Urothelium cell line (cell line): ENCODE measurements at regions not wholly inside any gene's neighbourhood (a gene's known extent, or its start where the extent isn't known, plus 50 kb on each side); places are given as distances from the start of the nearest gene placed in this dataset.
"Not testable (repeated sequence)": the region's sequence is repeated elsewhere in the genome, so short reads cannot be mapped to it uniquely, and the experiment has no call there.

Experiments used
- DNase-seq: peaks from one replicate; pipeline ENCODE4 v3.0.0; 2011; ENCODE audit warnings: low spot score, mixed read lengths
- FAIRE-seq: peaks from 2 replicates; lab custom pipeline; 2011; peaks lifted over from hg19 to GRCh38; lab: Jason Lieb, UNC

DNA sequence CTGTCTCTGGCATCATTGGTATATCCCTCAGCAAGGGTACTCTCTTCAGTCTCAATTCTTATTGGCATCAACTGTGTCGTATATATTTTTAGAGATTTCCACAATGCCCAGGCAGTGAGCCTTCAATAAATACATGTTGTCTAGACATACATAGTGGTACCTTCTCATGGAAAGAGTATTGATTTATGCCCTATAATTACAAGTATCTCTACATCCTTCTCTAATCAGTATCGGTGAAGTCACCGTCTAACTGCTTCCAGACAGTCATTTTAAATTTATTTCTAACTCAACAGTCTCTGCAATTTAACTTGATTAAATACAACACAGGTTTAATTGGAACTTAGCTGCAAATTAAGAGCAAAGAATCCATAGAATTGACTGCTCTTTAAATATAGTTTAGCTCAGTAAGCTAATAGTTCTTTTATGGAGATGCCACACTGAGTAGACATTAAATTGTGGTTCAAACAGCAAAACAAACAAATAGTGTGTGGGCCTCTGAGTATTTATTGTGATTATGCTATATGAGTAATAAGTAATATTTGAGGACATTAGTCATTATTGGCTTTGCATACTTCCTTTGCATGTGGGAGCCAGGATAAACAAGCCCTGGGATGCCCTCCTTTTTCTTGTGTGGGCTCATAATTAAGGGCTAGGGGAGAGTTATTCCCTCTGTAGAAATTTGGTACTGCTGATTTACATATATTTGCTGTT, 126.9 kb upstream of the DUSP10 start:
- no peak for DNase-seq
- FAIRE-seq: no peak

DNA sequence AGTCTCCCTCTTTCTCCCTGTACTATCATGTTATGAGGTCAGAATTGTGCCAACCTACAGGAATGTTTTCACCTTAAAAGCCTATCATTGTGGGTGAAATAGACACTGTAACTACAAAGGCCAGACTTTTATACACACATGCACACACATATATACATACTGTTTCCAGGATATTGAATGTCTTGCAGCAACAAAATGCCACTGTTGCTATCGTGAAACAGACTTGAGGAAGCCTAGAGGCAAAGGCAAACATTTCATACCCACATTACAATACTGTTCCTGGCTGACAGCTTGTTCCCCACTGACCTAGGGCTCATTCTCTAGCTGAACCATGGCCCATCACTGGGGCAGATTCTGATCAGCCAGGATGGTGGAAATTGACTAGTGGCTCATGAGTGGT, 125.1 kb upstream of the DUSP10 start:
- DNase-seq (no peak), FAIRE-seq (no peak)

DNA sequence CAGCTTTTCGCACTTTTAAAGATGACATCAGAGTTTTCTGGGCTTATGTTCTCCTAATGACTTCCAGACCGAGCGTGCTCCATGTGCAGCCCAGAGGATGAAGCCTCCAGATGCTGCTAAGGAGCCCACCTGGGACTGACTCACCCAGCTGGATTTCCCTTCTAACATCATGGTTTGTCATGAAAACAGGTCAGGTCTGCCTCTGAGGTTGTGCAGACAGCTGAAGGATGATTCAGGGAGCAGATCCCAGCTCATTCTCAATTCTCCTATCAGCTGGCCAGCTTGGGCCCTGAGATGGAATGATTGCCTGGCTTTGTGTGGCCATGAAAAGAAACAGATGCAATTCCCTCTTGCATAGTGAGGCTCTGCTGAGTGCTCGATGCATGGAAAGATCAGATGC, 123.9 kb upstream of the DUSP10 start:
- no peak for FAIRE-seq
- no peak for DNase-seq

DNA sequence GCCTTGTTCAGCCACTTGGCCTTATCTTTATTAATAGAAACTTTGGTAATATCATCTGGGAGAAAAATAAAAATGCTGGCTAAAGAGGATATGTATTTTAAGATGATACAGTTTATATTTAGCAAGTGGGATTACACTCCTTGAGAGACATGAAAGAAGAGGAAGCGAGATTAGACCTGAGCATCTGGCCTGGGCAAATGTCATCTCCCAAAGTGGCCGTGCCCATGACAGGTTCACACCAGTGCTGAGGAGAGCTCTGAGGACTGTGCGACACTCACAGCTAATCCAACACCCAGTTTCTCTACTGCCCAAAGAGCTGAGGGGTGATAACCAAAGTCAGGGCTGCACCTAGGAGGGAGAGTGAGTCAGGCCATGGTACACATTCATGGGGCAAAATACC, 121.7 kb upstream of the DUSP10 start:
- FAIRE-seq (no peak), DNase-seq (no peak)

DNA sequence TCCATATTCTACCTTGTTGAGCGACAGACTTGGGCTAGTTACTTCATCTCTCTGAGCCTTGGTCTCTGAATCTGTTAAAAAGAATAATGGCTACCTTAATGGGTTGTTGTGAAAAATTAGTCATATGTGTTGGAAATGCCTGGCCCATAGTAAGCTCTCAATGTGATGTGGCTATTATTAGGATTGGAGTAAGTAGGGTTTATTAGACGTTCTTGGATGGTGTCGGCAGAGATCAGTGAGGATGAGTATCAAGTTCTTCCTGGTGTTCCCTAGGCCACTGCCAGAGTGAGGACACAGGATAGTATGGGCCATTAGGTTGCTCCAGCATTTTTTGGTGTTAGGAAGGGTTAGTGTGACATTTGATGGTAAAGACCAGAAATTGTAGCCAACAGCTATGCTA, 121.1 kb upstream of the DUSP10 start:
- DNase-seq (no peak), FAIRE-seq (no peak)

DNA sequence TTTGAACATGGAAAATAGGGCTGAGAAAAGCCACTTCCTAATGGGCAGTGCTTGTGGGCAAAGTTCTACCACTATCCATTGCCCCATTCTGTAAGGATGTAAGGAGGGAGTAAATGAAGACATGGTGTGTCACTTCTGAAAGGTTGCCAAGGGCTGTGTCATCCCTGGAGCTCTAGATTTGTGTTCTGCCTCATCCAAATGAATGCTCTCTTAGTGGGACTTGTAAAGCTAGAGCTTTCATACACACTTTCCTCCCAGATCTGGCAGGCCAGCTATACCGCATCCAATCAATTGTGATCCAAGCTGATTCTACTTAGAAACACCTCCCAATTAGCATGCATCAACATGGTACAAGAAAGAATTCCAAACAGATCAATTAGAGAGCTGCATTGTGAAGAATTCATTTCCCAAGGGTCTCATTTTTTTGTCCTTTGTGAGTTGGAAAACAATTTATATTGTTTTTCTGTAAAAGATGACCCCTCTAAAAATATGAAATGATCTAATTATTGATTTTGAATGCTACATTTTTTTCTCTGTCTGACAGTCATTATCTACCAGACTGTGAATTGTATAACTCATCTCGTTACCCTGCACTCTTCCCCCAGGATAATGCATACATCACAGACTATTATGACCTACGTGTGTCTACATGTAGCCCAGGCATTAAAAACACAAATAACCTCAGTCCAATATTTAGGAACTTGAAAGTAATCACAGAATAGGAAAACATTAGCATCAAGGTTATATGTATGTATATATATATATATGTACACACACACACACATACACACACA, 117.1 kb upstream of the DUSP10 start:
- peak; percentile 9 for FAIRE-seq

DNA sequence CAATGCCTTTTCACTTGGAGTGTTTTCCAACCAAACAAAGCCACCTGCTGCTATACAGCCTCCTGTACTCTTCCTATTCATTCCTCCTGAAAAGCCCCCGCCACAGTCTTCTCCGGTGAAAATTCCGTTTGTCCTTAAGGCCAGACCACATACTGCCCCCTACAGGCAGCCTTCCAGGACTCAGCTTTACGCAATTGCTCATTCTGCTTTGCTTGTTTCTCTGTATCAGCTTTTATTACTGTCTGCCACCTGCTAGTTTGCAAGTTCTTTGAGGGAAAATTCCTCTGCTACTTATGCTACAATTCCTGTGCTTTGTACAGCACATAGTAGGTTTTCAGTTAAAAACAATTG, 115.2 kb upstream of the DUSP10 start:
- not testable (repeated sequence) for DNase-seq, FAIRE-seq

More for the DNA sequence above, 117.1 kb upstream of the DUSP10 start:
- peak; percentile 29 for DNase-seq

DNA sequence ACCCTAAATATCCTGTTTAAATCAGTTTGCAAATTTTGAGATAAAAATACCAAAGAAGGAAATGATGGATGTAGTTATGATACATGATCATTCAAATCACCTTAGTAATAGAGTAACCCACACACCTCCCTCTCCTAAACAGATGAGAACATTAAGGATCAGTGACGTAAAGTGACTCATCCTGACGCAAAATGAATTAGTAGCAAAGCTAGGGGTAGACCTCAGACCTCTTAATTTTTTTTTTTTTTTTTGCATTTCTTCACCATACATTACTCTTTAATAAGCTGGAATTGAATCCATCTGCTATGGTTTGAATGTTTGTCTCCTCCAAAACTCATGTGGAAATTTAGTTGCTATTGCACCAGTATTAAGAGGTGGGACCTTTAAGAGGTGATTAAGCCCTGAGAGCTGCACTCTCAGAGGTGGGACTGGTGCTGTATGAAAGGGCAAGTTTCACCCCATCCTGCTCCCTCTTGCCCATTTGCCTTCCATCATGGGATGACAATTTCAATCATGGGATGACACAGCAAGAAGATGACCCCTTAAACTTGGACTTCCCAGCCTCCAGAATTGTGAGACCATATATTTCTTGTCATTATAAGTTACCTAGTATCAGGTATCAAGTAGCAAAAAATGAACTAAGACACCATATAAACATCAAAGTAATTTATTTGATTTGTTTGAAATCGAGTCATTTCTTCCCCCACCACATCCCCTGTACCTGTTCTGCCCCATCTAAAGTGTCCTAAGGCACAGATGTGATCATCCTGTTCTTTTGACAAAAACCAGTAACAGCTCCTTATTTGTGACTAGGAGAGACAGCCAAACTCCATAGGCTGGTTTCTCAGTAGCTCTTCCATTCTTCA, 114.6 kb upstream of the DUSP10 start:
- FAIRE-seq: no peak
- no peak for DNase-seq

DNA sequence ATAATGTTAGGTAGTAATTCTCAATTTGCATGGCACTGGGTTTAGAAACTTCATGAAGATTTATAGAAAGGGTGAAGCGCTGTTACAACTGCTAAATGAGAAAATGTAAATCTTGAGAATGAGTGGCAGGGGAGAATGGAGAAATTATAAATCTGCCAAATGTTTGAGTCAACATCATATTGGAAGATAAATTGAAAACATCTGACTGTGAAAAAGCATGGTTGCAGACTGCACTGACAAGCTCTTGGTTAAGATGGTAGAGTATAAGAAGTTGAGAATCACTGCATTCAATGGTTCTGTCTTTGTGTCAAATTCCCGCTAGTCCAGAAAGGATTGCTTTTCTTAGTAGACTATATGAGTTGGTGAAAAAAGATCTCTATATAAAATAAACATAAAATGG, 113.3 kb upstream of the DUSP10 start:
- FAIRE-seq (no peak), DNase-seq (no peak)

DNA sequence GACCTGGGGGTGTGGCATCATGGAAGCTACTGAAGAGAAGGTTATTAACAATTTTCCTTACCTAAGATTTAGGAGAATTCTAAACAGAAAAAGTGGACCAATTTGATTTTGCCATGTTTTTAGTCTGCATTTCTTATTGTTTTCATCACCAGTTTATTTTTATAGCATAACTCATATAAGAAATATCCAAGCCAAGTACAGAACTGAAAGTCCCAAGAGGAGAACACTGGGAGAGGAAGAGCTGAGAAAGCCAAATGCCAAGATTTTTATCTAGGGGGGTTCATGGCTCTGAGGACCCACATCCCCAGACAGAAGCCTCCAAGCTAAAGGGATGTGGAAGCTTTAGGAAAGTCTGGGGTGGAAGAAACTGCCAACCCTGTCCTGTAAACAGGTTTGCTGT, 109.4 kb upstream of the DUSP10 start:
- FAIRE-seq (no peak), DNase-seq (no peak)

DNA sequence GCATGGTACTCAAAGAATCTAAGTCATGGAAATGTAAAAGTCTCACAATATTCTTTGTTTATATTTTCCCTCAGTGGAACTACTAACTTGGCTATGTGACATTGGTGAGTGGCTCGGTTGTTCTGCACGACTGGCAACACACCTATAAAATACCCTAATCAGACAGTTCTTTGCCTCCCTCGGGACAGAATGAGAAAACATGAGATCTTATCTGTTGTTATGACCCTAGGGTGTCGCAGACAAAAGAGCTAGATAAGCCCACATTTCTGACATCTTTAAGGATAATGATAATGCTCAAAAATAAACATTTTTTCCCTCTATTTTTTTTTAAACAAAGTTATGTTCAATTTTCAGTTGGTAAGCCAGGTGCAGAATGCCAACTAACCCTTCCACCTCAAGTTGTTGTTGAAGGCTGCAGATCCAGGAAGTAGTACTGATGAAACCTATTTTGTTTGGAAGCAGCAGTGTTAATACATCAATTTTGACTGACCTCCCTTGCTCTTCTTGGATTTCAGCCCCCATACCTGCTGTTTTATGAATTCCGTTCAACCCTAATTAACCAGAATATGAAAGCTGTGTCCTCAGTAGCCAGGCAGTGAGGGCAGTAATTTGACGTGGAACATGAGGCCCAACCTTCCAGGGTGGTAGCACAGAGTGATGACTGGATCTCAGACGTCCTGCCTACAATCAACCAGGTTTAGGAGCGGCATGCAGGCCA, 108.7 kb upstream of the DUSP10 start:
- FAIRE-seq (no peak), DNase-seq (no peak)

DNA sequence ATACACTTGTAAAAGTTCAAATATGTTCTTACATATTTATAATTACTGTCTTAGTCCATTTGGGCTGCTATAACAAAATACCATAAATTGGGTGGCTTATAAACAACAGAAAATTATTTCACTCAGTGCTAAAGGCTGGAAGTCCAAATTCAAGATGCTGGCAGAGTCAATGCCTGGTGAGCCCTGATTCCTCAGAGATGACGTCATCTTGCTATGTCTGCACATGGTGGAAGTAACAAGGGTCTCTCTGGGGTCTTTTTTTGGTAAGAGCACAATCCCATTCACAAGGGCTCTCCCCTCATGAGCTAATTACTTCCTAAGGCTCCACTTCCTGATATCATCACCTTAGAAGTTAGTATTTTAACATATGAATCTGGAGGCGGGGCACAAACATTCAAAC, 108.0 kb upstream of the DUSP10 start:
- DNase-seq (no peak), FAIRE-seq (no peak)

DNA sequence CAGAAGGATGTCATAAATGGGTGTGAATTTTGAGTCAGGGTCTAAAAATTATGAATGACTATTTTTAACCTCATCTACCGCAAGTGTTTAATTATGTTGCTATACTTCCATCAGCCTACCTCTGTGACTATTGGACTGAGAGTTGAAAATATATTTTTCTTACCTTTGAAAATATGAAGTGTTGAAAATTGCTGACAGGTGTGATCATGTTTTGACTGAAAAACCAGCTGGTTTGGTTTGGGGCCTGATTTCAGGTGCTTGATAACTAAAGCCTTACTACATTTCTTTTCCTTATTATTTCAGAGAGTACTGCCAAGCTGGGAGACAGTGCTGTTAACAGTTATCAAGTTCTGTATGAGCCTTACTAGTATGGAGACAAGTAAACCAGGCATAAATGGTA, 107.2 kb upstream of the DUSP10 start:
- no peak for DNase-seq
- FAIRE-seq: no peak

DNA sequence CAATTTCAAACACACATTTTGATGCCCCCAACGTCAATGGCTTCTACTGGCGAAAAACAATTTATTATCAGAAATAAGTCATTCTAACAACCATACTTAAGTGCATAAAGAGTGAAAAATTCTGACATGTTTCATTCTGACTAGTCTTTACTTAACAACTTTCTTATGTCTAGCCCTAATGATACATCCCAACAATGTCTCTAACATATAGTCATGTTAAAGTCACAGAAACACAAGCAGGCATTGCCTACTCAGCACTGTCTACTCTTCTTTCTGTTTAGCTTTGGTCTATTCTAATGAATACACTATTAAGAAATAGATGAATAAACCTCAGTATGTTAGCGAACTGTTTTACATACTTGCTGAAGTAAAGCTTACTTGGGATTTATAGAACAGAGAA, 105.8 kb upstream of the DUSP10 start:
- FAIRE-seq: no peak

DNA sequence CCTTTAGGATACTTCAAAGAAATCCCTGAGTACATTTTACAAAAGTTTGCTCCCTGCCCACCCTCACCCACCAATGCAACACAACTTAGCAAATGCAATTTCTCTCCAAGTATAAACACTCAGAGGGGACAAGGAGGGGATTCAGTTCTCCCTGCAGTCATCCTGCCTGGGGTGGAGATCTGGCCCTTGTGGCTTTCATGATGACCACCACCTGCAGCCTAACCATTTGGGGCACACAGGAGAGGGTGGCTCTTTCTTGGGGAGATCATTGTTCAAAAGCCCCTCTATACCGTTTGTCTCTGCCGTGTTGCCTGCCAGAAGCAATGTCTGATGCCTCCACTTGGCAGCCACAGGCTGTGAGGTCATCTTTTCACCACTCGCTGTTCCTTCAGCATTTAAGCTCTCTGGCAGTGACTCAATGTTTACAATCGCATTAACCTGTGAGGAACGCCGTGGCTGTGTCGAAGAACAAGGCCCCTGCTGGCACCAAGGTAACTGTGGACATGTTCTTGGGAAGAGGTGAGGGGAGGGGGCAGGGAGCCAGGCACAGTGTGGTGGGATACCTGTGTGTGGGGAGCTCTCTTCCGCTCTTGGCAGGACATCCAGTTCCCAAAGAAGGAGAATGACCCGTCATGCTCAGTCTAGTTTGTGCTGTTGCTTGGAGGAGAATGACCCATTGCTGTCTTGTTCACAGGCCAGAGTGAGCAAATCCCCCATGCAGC, 103.9 kb upstream of the DUSP10 start:
- no peak for DNase-seq
- FAIRE-seq: no peak

More for the DNA sequence above, 105.8 kb upstream of the DUSP10 start:
- DNase-seq: no peak

DNA sequence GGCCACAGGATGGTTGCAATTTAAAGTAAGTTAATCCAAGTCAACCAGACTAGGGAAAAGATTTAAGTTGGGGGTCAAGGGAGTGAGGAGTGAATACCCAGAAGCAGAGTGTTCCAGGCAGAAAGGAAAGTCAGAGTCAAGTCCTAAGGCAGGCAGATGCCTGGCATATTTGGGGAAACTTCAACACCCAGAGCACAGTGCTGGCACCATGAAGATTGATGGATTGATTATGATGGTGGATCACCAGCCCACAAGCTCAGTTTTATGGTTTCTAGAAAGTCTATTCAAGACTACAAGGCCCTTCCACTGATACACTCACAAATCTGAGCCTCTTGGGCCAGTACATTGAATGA, 100.1 kb upstream of the DUSP10 start:
- FAIRE-seq (no peak), DNase-seq (no peak)

DNA sequence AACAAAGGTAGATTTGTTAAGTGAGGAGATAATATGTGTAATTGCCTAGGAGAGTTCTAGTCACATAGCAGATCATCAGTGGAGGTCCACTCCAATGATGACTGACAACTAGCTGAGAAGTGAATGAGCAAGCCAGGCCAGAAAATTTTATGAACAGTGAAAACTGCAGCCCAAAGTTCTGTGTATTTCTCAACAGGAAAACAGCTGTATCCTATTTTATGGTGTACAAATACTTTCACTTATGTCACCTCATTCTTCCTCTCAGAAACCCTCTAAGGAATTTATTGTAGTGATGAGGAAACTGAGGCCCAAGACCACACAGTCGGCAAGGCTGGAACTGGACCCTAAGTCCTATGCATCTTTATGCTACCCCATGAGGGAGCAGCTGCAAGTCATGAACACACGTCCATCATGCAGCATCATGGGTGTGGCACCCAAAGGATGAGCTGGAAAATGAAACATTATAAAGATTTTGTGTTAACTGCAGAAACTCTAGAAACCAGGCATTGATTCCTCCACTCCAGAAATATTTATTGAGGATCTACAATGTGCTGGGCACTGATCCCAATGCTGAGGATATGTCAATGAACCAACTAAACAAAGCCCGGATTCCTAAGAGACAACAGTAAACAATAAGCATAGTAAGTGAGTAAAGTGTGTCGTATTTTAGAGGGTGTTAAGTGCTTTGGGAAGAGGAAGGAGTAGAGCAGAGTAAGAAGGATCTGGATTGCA, 99.5 kb upstream of the DUSP10 start:
- FAIRE-seq (no peak), DNase-seq (no peak)

DNA sequence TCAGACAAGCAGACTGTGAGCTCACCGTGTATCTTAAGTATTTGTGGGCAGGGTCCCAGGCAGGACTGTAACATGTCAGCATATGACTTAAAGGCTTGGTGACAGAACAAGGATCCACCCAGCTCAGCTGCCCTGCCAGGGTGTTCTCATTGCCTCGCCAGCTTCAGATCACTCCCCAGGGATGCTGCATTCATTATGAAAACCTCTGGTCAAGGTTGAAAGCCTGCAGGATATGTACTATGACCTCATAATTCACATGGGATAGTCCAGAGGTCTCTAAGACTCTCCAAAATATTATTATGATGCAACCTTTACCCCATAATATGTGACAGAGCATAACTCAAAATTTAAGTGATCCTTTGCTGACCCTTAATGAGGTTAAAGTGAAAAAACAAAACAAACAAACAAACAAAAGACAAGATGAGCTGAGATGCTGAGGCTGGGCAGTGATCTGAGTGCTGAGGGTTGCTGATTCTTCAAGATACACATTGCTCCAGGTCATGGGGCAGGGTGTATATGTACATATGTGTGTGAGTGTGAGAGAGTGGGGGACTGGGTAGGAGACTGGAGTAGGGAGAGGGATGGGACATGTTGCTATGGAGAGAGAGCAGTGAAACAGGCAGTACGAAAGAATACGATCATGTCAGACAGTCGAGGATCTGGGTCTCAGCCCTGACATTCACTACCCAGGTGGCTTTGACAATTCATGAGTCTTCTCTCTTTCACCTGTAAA, 98.8 kb upstream of the DUSP10 start:
- FAIRE-seq: no peak
- no peak for DNase-seq

DNA sequence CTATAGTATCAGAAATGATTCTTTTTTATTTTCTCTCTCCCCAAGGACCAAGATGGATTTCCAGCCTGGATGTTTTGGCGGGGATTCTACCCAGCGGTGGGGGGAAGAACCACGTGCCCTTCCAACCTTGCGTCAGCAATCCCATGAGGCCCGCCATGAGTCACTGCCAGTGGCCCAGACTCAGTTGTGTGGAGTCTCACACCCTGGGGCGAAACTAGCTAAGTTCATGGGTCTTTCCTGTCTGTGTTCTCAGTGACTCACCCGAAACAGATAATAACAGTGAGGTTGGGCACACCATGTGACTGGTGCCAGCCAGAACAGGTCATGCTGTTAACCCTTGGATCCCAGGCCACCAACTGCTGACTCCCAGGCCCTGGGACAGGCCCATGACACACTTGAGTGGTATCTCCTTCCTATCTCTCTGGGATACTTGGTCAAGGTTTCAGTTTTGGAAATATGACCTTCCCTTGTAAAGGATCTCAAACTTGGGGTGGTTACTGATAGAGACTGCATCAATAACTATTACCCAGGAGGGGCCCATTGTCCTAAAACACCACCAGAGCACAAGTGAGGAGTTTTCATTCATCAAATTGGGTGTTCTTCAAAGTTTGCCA, 98.0 kb upstream of the DUSP10 start:
- DNase-seq: peak; percentile 74
- no peak for FAIRE-seq
